GM12878 (cell line): ENCODE measurements at regions not wholly inside any gene's neighbourhood (a gene's known extent, or its start where the extent isn't known, plus 50 kb on each side); places are given as distances from the start of the nearest gene placed in this dataset.

ENCODE experiments used
- ATAC-seq: fragments of 200-7000 bp; cut with Tn5 transposase; 3 replicates; pipeline ENCODE4 v1.9.1; 2020; ENCODE audit warnings: mild to moderate bottlenecking, moderate library complexity
- BruUV-seq: library from RNA; stranded (reverse); fragments of 400-500 nt; replicated peaks from 2 replicates; lab custom pipeline; 2021; lab: Mats Ljungman, UMichigan
- CTCF ChIA-PET: fragments of 300-600 bp; sonication (Branson Sonifier 250); formaldehyde crosslinking; extraction: SDS; loops from one replicate; lab custom pipeline; 2021; ENCODE audit warnings: inconsistent platforms; lab: Yijun Ruan, JAX
- POLR2A ChIA-PET: fragments of 350-600 bp; formaldehyde crosslinking; extraction: SDS; loops from one replicate; lab custom pipeline; 2021; ENCODE audit warnings: inconsistent platforms; lab: Charles Lee
- RAD21 ChIA-PET: fragments of 300-600 bp; sonication (Branson Sonifier 250); formaldehyde crosslinking; loops from one replicate; lab custom pipeline; 2023; ENCODE audit warnings: antibody characterized with exemption; ENCODE audit not compliant: unreplicated experiment; lab: Charles Lee
- SMC1A ChIA-PET: fragments of 300-600 bp; sonication (Branson Sonifier 250); formaldehyde crosslinking; loops from one replicate; lab custom pipeline; 2023; ENCODE audit not compliant: unreplicated experiment, uncharacterized antibody; lab: Charles Lee
- DNase-seq: peaks from one replicate; pipeline ENCODE4 v3.0.0-alpha.2; 2011; ENCODE audit warnings: low read depth, low spot score
- FAIRE-seq: peaks from 3 replicates; lab custom pipeline; 2011; peaks lifted over from hg19 to GRCh38; lab: Jason Lieb, UNC
- H2AFZ ChIP-seq: 2 replicates; pipeline ENCODE4 v1.6.0; 2011; ENCODE audit warnings: low read depth, low read length, control low read depth; ENCODE audit not compliant: control insufficient read depth
- H3K27ac ChIP-seq: 2 replicates; pipeline ENCODE4 v1.5.1; 2011; ENCODE audit warnings: control low read depth; ENCODE audit not compliant: control insufficient read depth, insufficient read depth
- H3K27me3 ChIP-seq, 2 experiments: replicated peaks in 1 of 2; 2 replicates each; pipeline versions ENCODE4 v1.6.0 to v1.6.1; 2011; ENCODE audit warnings: low read length in 1 of 2; ENCODE audit not compliant: control insufficient read depth in 2 of 2, insufficient read depth in 2 of 2
- H3K36me3 ChIP-seq, 2 experiments: 2 replicates each; pipeline ENCODE4 v1.5.1; 2011; ENCODE audit warnings: low read length in 1 of 2; ENCODE audit not compliant: control insufficient read depth in 2 of 2, insufficient read depth in 2 of 2
- H3K4me1 ChIP-seq: 2 replicates; pipeline ENCODE4 v1.6.1; 2011; ENCODE audit warnings: mild to moderate bottlenecking, low read length, moderate library complexity, mixed read lengths; ENCODE audit not compliant: control insufficient read depth, insufficient read depth
- H3K4me2 ChIP-seq: 2 replicates; pipeline ENCODE4 v1.6.0; 2011; ENCODE audit warnings: control low read depth; ENCODE audit not compliant: control insufficient read depth, insufficient read depth
- H3K4me3 ChIP-seq: fragments of 200-600 bp; sonication (generic); 2 replicates; pipeline ENCODE4 v1.5.1; 2016
- H3K79me2 ChIP-seq: 2 replicates; pipeline ENCODE4 v1.6.0; 2011; ENCODE audit warnings: low read length; ENCODE audit not compliant: control insufficient read depth, insufficient read depth
- H3K9ac ChIP-seq: 2 replicates; pipeline ENCODE4 v1.8.0; 2011; ENCODE audit warnings: low read length, control low read depth, mixed read lengths; ENCODE audit not compliant: control insufficient read depth, insufficient read depth
- H3K9me3 ChIP-seq: replicated peaks from 3 replicates; pipeline ENCODE4 v1.5.1; 2011; ENCODE audit warnings: mild to moderate bottlenecking, low read length; ENCODE audit not compliant: control insufficient read depth, insufficient read depth
- H4K20me1 ChIP-seq: 2 replicates; pipeline ENCODE4 v1.6.0; 2011; ENCODE audit not compliant: control insufficient read depth, insufficient read depth
- EED ChIP-seq: sonication (generic); IDR thresholded peaks from 2 replicates; pipeline ENCODE4 v1.6.1; 2016; ENCODE audit warnings: antibody characterized with exemption, low read depth
- JUND ChIP-seq: IDR thresholded peaks from 2 replicates; pipeline ENCODE4 v1.6.1; 2012; ENCODE audit warnings: low read depth, mild to moderate bottlenecking, low read length, improper control_type of control experiment, moderate library complexity
- MYC ChIP-seq: IDR thresholded peaks from 2 replicates; pipeline ENCODE4 v1.6.1; 2011; ENCODE audit warnings: mild to moderate bottlenecking, low read length, moderate library complexity, inconsistent platforms; ENCODE audit not compliant: insufficient read depth, insufficient replicate concordance, insufficient read length, severe bottlenecking
- NR2C2 ChIP-seq: IDR thresholded peaks from 2 replicates; pipeline ENCODE4 v1.6.1; 2011; ENCODE audit warnings: borderline replicate concordance, low read depth; ENCODE audit not compliant: control insufficient read depth, insufficient read length
- POU2F2 ChIP-seq: IDR thresholded peaks from 3 replicates; pipeline ENCODE4 v1.6.1; 2011; ENCODE audit warnings: low read depth, mild to moderate bottlenecking, low read length, borderline replicate concordance
- SRF ChIP-seq, 2 experiments: IDR thresholded peaks; 2 replicates each; pipeline ENCODE4 v1.6.1; 2011; ENCODE audit warnings: low read depth in 2 of 2, low read length in 2 of 2, mild to moderate bottlenecking in 1 of 2, moderate library complexity in 1 of 2
- TAF1 ChIP-seq: IDR thresholded peaks from 2 replicates; pipeline ENCODE4 v1.6.1; 2011; ENCODE audit warnings: mild to moderate bottlenecking, low read depth, low read length, borderline replicate concordance
- ZNF384 ChIP-seq: IDR thresholded peaks from 2 replicates; pipeline ENCODE4 v1.6.1; 2012; ENCODE audit warnings: low read depth, mild to moderate bottlenecking, low read length, improper control_type of control experiment, borderline replicate concordance
- WGBS: methylation state at CpG from one replicate; pipeline ENCODE4 v1.1.6; 2016; ENCODE audit warnings: low lambda C conversion rate; ENCODE audit not compliant: insufficient replicate concordance, insufficient coverage; ENCODE audit errors: missing lambda C conversion rate; 5-methylcytosine and 5-hydroxymethylcytosine counted together
- in situ Hi-C: fragments of 300-500 bp; cut with MboI; formaldehyde crosslinking; loops from 9 replicates; pipeline ENCODE4 v1.14.3; 2018; ENCODE audit warnings: mixed read lengths
- intact Hi-C: fragments of 100-400 bp; cut with micrococcal nuclease; formaldehyde crosslinking; loops from one replicate; pipeline ENCODE4 v1.14.2; 2022; ENCODE audit not compliant: unreplicated experiment
- TF ChIP-seq, protein P1 (sequence below): IDR thresholded peaks from 2 replicates; pipeline ENCODE4 v1.6.1; 2011; ENCODE audit warnings: borderline replicate concordance, low read depth, mild to moderate bottlenecking, moderate library complexity, low read length; ENCODE audit not compliant: insufficient read depth, poor library complexity, severe bottlenecking

GRCh38 chr3:181568248-181568647 lies 143.5 kb upstream of the SOX2 start:
- DNase-seq (no peak), FAIRE-seq (no peak), ATAC-seq (no peak)
- H3K79me2 ChIP-seq: no peaks in the 10 kb centered on the region
- ChIA-PET RAD21 (no interaction called here), CTCF (no interaction called here), SMC1A (no interaction called here), POLR2A (no interaction called here)
- intact Hi-C loops: no loop called here
- H3K36me3 ChIP-seq: no peaks in the 10 kb centered on the region
- no peak overlapping the region for H3K4me2 ChIP-seq
- H3K27ac ChIP-seq: no peak overlapping the region
- H3K4me1 ChIP-seq: no peaks in the 10 kb centered on the region
- H4K20me1 ChIP-seq: no peaks in the 10 kb centered on the region
- no TSS peak for BruUV-seq
- TF ChIP-seq JUND (no peak), SRF (IDR thresholded peaks at IDR 0.05; ENCODE audit: low read depth in 2 of 2, low read length in 2 of 2) (no peak), MYC (no peak), EED (no peak), NR2C2 (no peak), TAF1 (no peak), ZNF384 (no peak), POU2F2 (no peak)
- TF ChIP-seq, protein P1, sequence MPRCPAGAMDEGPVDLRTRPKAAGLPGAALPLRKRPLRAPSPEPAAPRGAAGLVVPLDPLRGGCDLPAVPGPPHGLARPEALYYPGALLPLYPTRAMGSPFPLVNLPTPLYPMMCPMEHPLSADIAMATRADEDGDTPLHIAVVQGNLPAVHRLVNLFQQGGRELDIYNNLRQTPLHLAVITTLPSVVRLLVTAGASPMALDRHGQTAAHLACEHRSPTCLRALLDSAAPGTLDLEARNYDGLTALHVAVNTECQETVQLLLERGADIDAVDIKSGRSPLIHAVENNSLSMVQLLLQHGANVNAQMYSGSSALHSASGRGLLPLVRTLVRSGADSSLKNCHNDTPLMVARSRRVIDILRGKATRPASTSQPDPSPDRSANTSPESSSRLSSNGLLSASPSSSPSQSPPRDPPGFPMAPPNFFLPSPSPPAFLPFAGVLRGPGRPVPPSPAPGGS: no peak
- in situ Hi-C loops: no loop called here
- no peaks in the 10 kb centered on the region for H3K27me3 ChIP-seq
- no peaks in the 10 kb centered on the region for H3K9me3 ChIP-seq
- no peak overlapping the region for H3K9ac ChIP-seq
- 23% methylated on average over 3 of the region's 3 CpGs for WGBS
- H2AFZ ChIP-seq: no peak overlapping the region
- no peak overlapping the region for H3K4me3 ChIP-seq
